ENCODE measurements at regions not wholly inside any gene's neighbourhood (a gene's known extent, or its start where the extent isn't known, plus 50 kb on each side); places are given as distances from the start of the nearest gene placed in this dataset.
"Not testable (repeated sequence)": the region's sequence is repeated elsewhere in the genome, so short reads cannot be mapped to it uniquely, and the experiment has no call there.

DNA sequence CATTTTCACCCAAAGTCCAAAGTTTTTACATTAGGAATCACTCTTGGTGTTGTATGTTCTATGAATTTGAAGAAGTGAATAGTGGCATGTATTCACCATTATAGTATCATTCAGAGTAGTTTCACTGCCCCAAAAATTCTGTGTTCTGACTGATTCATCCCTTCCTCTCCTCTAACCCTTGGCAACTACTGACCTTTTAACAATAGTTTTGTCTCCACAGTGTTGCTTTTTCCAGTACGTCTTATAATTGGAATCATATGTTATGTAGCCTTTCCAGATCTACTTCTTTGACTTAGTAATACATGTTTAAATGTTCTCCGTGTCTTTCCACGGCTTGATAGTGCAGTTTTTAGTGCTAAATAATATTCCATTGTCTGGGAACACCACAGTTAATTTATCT lies 379.0 kb upstream of the SGO1 start:
- TF ChIP-seq, protein P1, sequence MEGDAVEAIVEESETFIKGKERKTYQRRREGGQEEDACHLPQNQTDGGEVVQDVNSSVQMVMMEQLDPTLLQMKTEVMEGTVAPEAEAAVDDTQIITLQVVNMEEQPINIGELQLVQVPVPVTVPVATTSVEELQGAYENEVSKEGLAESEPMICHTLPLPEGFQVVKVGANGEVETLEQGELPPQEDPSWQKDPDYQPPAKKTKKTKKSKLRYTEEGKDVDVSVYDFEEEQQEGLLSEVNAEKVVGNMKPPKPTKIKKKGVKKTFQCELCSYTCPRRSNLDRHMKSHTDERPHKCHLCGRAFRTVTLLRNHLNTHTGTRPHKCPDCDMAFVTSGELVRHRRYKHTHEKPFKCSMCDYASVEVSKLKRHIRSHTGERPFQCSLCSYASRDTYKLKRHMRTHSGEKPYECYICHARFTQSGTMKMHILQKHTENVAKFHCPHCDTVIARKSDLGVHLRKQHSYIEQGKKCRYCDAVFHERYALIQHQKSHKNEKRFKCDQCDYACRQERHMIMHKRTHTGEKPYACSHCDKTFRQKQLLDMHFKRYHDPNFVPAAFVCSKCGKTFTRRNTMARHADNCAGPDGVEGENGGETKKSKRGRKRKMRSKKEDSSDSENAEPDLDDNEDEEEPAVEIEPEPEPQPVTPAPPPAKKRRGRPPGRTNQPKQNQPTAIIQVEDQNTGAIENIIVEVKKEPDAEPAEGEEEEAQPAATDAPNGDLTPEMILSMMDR (IDR thresholded peaks at IDR 0.05; ENCODE audit: low read depth, low read length), result no peak
- peak in 1 of 2 donors; percentile 5 for DNase-seq (ENCODE audit: low read depth in 2 of 2)

DNA sequence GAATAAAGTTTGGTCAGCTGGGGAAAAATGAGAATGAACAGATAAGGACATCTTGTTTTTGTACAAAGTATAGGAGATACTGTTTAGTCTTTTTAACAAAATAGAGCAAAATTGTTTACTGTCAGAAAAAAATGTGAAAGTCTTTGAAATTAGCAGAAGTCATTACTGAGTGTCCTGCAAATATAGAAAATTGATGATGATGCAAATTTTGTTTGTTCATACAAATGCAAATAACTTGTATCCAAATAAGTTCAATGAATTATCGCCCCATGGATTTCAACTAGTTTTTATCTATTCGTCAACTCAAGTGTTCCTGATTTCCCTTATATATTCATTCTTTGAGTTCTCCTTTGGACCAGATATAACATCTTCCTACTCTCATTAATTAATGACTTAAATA lies 378.0 kb upstream of the SGO1 start:
- DNase-seq (ENCODE audit: low read depth in 2 of 2), result no peak
- TF ChIP-seq, protein P1 (IDR thresholded peaks at IDR 0.05; ENCODE audit: low read depth, low read length), result no peak
- H3K4me3 ChIP-seq (replicated peaks in 1 of 2; ENCODE audit: low read depth in 2 of 2, low read length in 2 of 2), result no peak overlapping the region

More for the DNA sequence above, 379.0 kb upstream of the SGO1 start:
- H3K4me3 ChIP-seq (replicated peaks in 1 of 2; ENCODE audit: low read depth in 2 of 2, low read length in 2 of 2), result no peak overlapping the region

DNA sequence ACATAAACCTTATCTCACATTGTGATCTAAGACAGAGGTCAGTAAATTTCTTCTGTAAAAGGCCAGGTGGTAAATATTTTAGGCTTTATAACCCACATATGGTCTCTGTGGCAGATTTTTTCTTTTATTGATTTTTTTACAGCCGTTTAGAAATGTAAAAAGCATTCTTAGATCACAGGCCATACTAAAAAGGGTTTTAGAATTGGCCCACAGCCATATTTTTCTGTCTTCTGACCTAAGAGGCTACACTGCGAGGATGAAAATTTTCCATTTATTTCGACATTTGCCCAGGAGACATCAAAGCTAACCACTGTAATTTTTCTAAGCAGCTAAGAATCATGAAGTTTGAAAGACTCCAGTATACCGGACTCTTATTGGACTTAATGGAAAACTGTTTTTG lies 377.2 kb upstream of the SGO1 start:
- DNase-seq (ENCODE audit: low read depth in 2 of 2), result no peak
- TF ChIP-seq, protein P1 (IDR thresholded peaks at IDR 0.05; ENCODE audit: low read depth, low read length), result no peak
- H3K4me3 ChIP-seq (replicated peaks in 1 of 2; ENCODE audit: low read depth in 2 of 2, low read length in 2 of 2), result no peak overlapping the region

DNA sequence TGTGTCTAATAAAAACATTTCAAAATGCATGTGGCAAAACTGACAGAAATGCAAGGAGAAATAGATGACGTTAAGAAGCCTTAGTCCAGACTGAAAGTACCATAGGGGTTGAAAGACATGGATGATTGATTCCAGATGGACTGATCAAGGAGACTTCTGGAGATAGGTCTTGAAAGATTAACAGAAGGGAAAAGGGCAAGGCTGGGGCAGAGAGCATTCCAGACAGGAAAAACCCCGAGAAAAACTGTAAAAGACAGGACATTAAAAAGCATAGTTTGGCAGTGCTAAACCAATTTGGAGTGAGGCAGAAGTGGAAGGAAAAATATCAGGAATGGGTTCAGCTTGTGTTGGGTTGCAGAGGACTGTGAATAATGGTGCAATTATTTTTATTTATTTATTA lies 375.2 kb upstream of the SGO1 start:
- TF ChIP-seq, protein P1 (IDR thresholded peaks at IDR 0.05; ENCODE audit: low read depth, low read length), result no peak
- H3K4me3 ChIP-seq (replicated peaks in 1 of 2; ENCODE audit: low read depth in 2 of 2, low read length in 2 of 2), result no peak overlapping the region
- DNase-seq (ENCODE audit: low read depth in 2 of 2), result no peak

DNA sequence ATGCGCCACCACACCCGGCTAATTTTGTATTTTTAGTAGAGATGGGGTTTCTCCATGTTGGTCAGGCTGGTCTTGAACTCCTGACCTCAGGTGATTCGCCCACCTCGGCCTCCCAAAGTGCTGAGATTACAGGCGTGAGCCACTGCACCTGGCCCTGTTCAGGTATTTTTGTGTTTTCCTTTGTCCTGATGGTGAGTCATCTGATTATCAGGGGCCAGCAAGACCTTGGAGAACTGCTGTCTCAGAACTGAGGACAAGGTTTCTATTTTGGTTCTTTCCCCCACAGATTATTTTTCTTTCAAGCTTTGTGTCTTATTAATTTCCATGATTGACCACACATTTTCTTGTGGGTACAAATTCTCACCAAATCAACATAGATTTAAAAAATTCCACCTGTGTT lies 374.4 kb upstream of the SGO1 start:
- not testable (repeated sequence) for DNase-seq (ENCODE audit: low read depth in 2 of 2); H3K4me3 ChIP-seq (replicated peaks in 1 of 2; ENCODE audit: low read depth in 2 of 2, low read length in 2 of 2)

DNA sequence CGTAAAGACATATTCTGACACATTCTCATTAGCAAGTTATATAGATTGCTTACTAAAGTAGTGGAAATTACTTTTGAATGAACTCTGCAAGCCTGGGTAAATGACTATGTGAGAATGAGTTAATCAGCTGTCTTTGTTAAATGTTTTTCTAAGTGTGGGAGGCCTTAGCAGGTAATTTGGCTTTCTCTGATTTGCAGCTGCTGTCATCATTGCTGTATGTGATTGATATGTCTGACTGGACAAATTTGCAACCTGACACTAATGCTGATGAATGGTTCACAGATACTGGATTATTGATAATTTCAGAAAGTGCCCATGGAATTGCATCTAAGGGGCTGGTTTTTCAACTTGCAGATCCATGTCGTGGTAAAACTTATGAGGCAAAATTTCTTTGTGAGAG lies 372.2 kb upstream of the SGO1 start:
- H3K4me3 ChIP-seq (replicated peaks in 1 of 2; ENCODE audit: low read depth in 2 of 2, low read length in 2 of 2), result no peak overlapping the region
- TF ChIP-seq, protein P1 (IDR thresholded peaks at IDR 0.05; ENCODE audit: low read depth, low read length), result no peak
- no peak for DNase-seq (ENCODE audit: low read depth in 2 of 2)

DNA sequence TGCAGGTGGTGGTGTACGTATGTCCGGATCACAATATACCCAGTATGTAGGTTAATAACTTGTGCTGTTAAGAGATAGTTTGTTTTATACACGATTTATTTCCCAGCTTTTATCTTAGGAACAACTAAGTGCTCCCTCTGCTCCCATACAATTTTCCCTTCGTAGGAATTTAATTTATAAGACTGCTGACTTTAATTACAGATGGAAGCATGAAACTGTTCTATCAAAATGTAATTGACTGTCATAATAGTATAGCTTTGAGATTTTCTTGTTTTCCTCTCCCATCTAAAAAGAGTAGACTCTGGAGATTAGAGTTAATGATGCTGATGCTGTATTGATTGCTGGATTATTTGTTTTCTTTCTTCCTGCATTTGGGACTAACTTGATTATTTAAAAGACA lies 370.7 kb upstream of the SGO1 start:
- TF ChIP-seq, protein P1 (IDR thresholded peaks at IDR 0.05; ENCODE audit: low read depth, low read length), result no peak
- DNase-seq (ENCODE audit: low read depth in 2 of 2), result no peak

More for the DNA sequence above, 370.7 kb upstream of the SGO1 start:
- no peak overlapping the region for H3K4me3 ChIP-seq (replicated peaks in 1 of 2; ENCODE audit: low read depth in 2 of 2, low read length in 2 of 2)

Measured in cardiac fibroblast (primary cell).